ENCODE measurements at regions not wholly inside any gene's neighbourhood (a gene's known extent, or its start where the extent isn't known, plus 50 kb on each side); places are given as distances from the start of the nearest gene placed in this dataset.

GRCh38 chr13:111881700-111882099, 185.2 kb upstream of the SOX1 start:
- TF ChIP-seq TARDBP (IDR thresholded peaks at IDR 0.05) (no peak), SUZ12 (IDR thresholded peaks at IDR 0.05) (no peak), BHLHE40 (IDR thresholded peaks at IDR 0.05; ENCODE audit: borderline replicate concordance) (no peak), ARNT (IDR thresholded peaks at IDR 0.05) (no peak), SP1 (IDR thresholded peaks at IDR 0.05) (no peak), FOXK2 (IDR thresholded peaks at IDR 0.05) (no peak), FOXA1 (IDR thresholded peaks at IDR 0.05) (no peak), ELF4 (IDR thresholded peaks at IDR 0.05) (no peak), PKNOX1 (IDR thresholded peaks at IDR 0.05) (no peak), FOXM1 (IDR thresholded peaks at IDR 0.05; ENCODE audit: borderline replicate concordance) (no peak), ZNF384 (IDR thresholded peaks at IDR 0.05) (no peak), LEF1 (IDR thresholded peaks at IDR 0.05; ENCODE audit: borderline replicate concordance) (no peak), NFRKB (IDR thresholded peaks at IDR 0.05) (no peak), CTBP1 (IDR thresholded peaks at IDR 0.05; ENCODE audit: borderline replicate concordance) (no peak)

Measured in HEK293T (cell line).